Nephron progenitor cell (in vitro differentiated cells): ENCODE measurements at regions not wholly inside any gene's neighbourhood (a gene's known extent, or its start where the extent isn't known, plus 50 kb on each side); places are given as distances from the start of the nearest gene placed in this dataset.

ENCODE experiments used
- DNase-seq: peaks from one replicate; pipeline ENCODE4 v3.0.0; 2021
- H3K27ac Mint-ChIP-seq: 2 replicates; pipeline ENCODE4 v1.8.0; 2021; ENCODE audit warnings: mild to moderate bottlenecking, moderate library complexity, mixed read lengths
- H3K27me3 Mint-ChIP-seq: 2 replicates; pipeline ENCODE4 v1.8.0; 2021; ENCODE audit warnings: mild to moderate bottlenecking, low read depth, mixed read lengths; ENCODE audit not compliant: poor library complexity
- H3K36me3 Mint-ChIP-seq: 2 replicates; pipeline ENCODE4 v1.8.0; 2021; ENCODE audit warnings: low read depth, mixed read lengths
- H3K4me1 Mint-ChIP-seq: 2 replicates; pipeline ENCODE4 v1.8.0; 2021; ENCODE audit warnings: mixed read lengths
- H3K4me3 Mint-ChIP-seq: 2 replicates; pipeline ENCODE4 v1.8.0; 2021; ENCODE audit warnings: mild to moderate bottlenecking, moderate library complexity, mixed read lengths
- H3K9me3 Mint-ChIP-seq: 2 replicates; pipeline ENCODE4 v1.8.0; 2021; ENCODE audit warnings: mild to moderate bottlenecking, moderate library complexity, mixed read lengths
- CTCF ChIP-seq: fragments of 200-600 bp; sonication (generic); IDR thresholded peaks from 2 replicates; pipeline ENCODE4 v1.5.0; 2021; ENCODE audit warnings: antibody characterized with exemption

GRCh38 chr9:129379181-129379836, 201.2 kb upstream of the IER5L start:
- H3K36me3 Mint-ChIP-seq, result peaks cover 4% of the 10 kb centered on the region
- H3K27ac Mint-ChIP-seq, result no peak overlapping the region
- peaks cover 12% of the 10 kb centered on the region for H3K27me3 Mint-ChIP-seq
- peaks cover 27% of the 10 kb centered on the region for H3K4me1 Mint-ChIP-seq
- H3K4me3 Mint-ChIP-seq, result no peak overlapping the region
- H3K9me3 Mint-ChIP-seq, result peaks cover 15% of the 10 kb centered on the region
- DNase-seq, result no peak
- no peak for TF ChIP-seq CTCF

- TF ChIP-seq CTCF, result no peak
- Mint-ChIP-seq H3K4me3 (no peak overlapping the region), H3K27ac (no peak overlapping the region), H3K9me3 (peaks cover 26% of the 10 kb centered on the region), H3K27me3 (peaks cover 15% of the 10 kb centered on the region), H3K4me1 (peaks cover 27% of the 10 kb centered on the region), H3K36me3 (peaks cover 4% of the 10 kb centered on the region)
- no peak for DNase-seq
These were observed 200.0 kb upstream of the IER5L start for GRCh38 chr9:129377931-129378661.

- Mint-ChIP-seq H3K27ac (no peak overlapping the region), H3K36me3 (peaks cover 4% of the 10 kb centered on the region), H3K4me1 (peaks cover 21% of the 10 kb centered on the region), H3K9me3 (peaks cover 26% of the 10 kb centered on the region), H3K4me3 (no peak overlapping the region), H3K27me3 (peaks cover 15% of the 10 kb centered on the region)
- TF ChIP-seq CTCF, result no peak
- no peak for DNase-seq
These were observed 199.1 kb upstream of the IER5L start for GRCh38 chr9:129377181-129377580.

- Mint-ChIP-seq H3K4me3 (no peak overlapping the region), H3K9me3 (peaks cover 26% of the 10 kb centered on the region), H3K27me3 (peaks cover 15% of the 10 kb centered on the region), H3K36me3 (peaks cover 4% of the 10 kb centered on the region), H3K4me1 (peaks cover 21% of the 10 kb centered on the region), H3K27ac (no peak overlapping the region)
- TF ChIP-seq CTCF, result no peak
- no peak for DNase-seq
These were observed 197.8 kb upstream of the IER5L start for GRCh38 chr9:129375845-129376244.

- no peak overlapping the region for H3K4me3 Mint-ChIP-seq
- TF ChIP-seq CTCF, result no peak
- DNase-seq, result no peak
- H3K27ac Mint-ChIP-seq, result no peak overlapping the region
- peaks cover 13% of the 10 kb centered on the region for H3K36me3 Mint-ChIP-seq
- H3K4me1 Mint-ChIP-seq, result peaks cover 21% of the 10 kb centered on the region
- peaks cover 11% of the 10 kb centered on the region for H3K27me3 Mint-ChIP-seq
- peaks cover 38% of the 10 kb centered on the region for H3K9me3 Mint-ChIP-seq
These were observed 196.6 kb upstream of the IER5L start for GRCh38 chr9:129374651-129375050.
